Heart right ventricle (tissue), 16 donors: ENCODE measurements at regions not wholly inside any gene's neighbourhood (a gene's known extent, or its start where the extent isn't known, plus 50 kb on each side); places are given as distances from the start of the nearest gene placed in this dataset.
"Not testable (repeated sequence)": the region's sequence is repeated elsewhere in the genome, so short reads cannot be mapped to it uniquely, and the experiment has no call there.

Experiments
- ATAC-seq, 8 donors: fragments of 200-7000 bp; cut with Tn5 transposase; one replicate each; pipeline ENCODE4 v1.9.1; 2020; ENCODE audit warnings: mild to moderate bottlenecking in 8 of 8, moderate library complexity in 8 of 8, moderate number of reproducible peaks in 1 of 8
- DNase-seq, 2 donors: peaks; one replicate each; pipeline ENCODE4 v3.0.0-alpha.2; 2020
- H3K27ac ChIP-seq, 10 donors: fragments of 200-600 bp; sonication (generic) in 2 of 10; one replicate each; pipeline versions ENCODE4 v1.5.0 to v1.8.0; 2020 to 2022; ENCODE audit warnings: mild to moderate bottlenecking in 3 of 10
- H3K27me3 ChIP-seq, 7 donors: fragments of 200-600 bp; one replicate each; pipeline ENCODE4 v1.8.0; 2021 to 2022; ENCODE audit warnings: mild to moderate bottlenecking in 2 of 7
- H3K36me3 ChIP-seq, 9 donors: fragments of 200-600 bp; sonication (generic) in 1 of 9; one replicate each; pipeline versions ENCODE4 v1.5.0 to v1.8.0; 2020 to 2022; ENCODE audit warnings: mild to moderate bottlenecking in 2 of 9
- H3K4me1 ChIP-seq, 9 donors: fragments of 200-600 bp; sonication (generic) in 1 of 9; one replicate each; pipeline versions ENCODE4 v1.5.0 to v1.8.0; 2020 to 2022; ENCODE audit warnings: mild to moderate bottlenecking in 4 of 9
- H3K4me3 ChIP-seq, 10 donors: fragments of 200-600 bp; sonication (generic) in 2 of 10; one replicate each; pipeline versions ENCODE4 v1.5.0 to v1.8.0; 2020 to 2022; ENCODE audit warnings: mild to moderate bottlenecking in 7 of 10, moderate library complexity in 2 of 10
- H3K9me3 ChIP-seq, 11 donors: fragments of 200-600 bp in 10 of 11; sonication (generic) in 2 of 11; one replicate each; pipeline versions ENCODE4 v1.5.0 to v1.8.0; 2013 to 2022; ENCODE audit warnings: mild to moderate bottlenecking in 2 of 11, control low read depth in 1 of 11, moderate library complexity in 1 of 11
- WGBS, 2 donors: extraction: QIAGEN DNeasy Blood & Tissue Kit; methylation state at CpG; one replicate each; pipeline ENCODE4 v1.1.7; 2013; ENCODE audit warnings: inconsistent platforms in 1 of 2; 5-methylcytosine and 5-hydroxymethylcytosine counted together
- intact Hi-C, 10 donors: fragments of 100-400 bp; cut with DNase I; formaldehyde crosslinking; loops; one replicate each; pipeline versions ENCODE4 v1.11.1 to v1.14.2; 2022
- TF ChIP-seq, protein P1 (sequence below), 9 donors: fragments of 200-600 bp; sonication (generic) in 2 of 9; IDR thresholded peaks; one replicate each; pipeline versions ENCODE4 v1.5.0 to v1.8.0; 2021 to 2022; ENCODE audit warnings: antibody characterized with exemption in 9 of 9, mild to moderate bottlenecking in 5 of 9, moderate library complexity in 1 of 9
- donor health status: Arrhythmogenic right ventricular cardiomyopathy.
- donor health status: ischemic (EF 13 %, LVEDD 7.1; RV severe dilation, severe dysfunction).
- donor health status: healthy with polysubstance abuse.
- donor health status: DM: no; HTN: yes; CAD: no.
- donor health status: DM: no; HTN: no; CAD: no.
- donor health status: ischemic (EF 25% LVEDD 6.9; RV normal size, moderate dysfunction).
- donor health status: ischemic (EF 25% LVEDD 5.7; RV mildly dilated, moderate dysfunction).
- donor health status: healthy.
- donor health status: DM: yes; HTN: yes; CAD: no.
- donor health status: Ischemic cardiomyopathy.
- donor health status: ischemic (EF 35%, LVEDD 5.7; RV mildly dilated, moderate dysfunction).
- donor health status: nonischemic (EF 11% LVEDD 7.7; RV severe dilation, severe dysfunction).
- donor health status: DM: yes; HTN: yes; CAD: no.
- donor health status: PGD.
- donor health status: ischemic (EF 29% LVEDD 5.4; RV normal size, mild dysfunction).
- donor health status: nonischemic (EF 23%, LVEDD 6.1; RV moderate dilation, normal function).

DNA sequence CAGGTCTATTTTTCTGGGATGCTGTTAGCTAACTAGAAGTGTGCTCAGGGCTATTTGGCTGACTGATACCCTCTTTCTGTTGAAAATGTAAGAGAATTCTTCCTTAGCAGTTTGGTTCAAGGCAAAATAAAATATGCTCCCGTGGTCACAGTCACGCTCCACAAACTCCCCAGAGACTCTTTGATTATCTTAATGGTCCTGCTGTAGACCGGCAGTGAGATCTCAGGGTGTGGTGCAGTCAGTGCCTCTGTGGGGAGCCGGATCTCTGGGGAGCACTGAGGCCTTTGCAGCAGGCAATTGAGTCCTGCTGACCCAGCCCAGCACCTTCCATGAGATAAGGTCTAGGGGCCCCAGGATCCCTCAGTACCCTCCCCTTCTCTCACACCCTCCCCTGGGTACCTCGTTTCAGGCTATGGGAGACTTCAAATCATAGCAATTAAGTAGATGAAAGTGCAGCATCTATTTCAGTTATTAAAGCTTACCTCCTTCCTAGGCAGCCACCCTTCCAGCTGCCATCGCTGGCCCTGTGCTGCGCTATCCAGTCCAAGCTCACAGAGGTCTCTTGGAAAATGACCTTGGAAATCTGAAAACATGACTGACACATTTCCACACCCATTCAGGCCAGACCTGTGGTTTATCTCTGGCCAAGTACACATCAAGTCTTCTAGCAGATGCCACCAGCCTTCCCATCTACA, 98.1 kb downstream of the SEC16B start:
- Histone ChIP-seq H3K4me3 (no peak overlapping the region), H3K9me3 (peaks cover 0 to 5% (median 0%) of the 10 kb centered on the region in 11 donors), H3K27me3 (peaks cover 0 to 25% (median 8%) of the 10 kb centered on the region in 7 donors), H3K4me1 (no peaks in the 10 kb centered on the region), H3K27ac (no peak overlapping the region), H3K36me3 (no peaks in the 10 kb centered on the region)
- 58 to 59% methylated on average over 7 of the region's 7 CpGs for WGBS, 2 donors
- DNase-seq (no peak), ATAC-seq (no peak)
- TF ChIP-seq, protein P1, sequence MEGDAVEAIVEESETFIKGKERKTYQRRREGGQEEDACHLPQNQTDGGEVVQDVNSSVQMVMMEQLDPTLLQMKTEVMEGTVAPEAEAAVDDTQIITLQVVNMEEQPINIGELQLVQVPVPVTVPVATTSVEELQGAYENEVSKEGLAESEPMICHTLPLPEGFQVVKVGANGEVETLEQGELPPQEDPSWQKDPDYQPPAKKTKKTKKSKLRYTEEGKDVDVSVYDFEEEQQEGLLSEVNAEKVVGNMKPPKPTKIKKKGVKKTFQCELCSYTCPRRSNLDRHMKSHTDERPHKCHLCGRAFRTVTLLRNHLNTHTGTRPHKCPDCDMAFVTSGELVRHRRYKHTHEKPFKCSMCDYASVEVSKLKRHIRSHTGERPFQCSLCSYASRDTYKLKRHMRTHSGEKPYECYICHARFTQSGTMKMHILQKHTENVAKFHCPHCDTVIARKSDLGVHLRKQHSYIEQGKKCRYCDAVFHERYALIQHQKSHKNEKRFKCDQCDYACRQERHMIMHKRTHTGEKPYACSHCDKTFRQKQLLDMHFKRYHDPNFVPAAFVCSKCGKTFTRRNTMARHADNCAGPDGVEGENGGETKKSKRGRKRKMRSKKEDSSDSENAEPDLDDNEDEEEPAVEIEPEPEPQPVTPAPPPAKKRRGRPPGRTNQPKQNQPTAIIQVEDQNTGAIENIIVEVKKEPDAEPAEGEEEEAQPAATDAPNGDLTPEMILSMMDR (IDR thresholded peaks at IDR 0.05), result no peak
- intact Hi-C loops, result no loop called here

GRCh38 chr1:177869586-177869985, 100.3 kb downstream of the SEC16B start:
- no peak overlapping the region for H3K4me3 ChIP-seq
- intact Hi-C loops, result no loop called here
- no peak for ATAC-seq
- H3K36me3 ChIP-seq, result no peaks in the 10 kb centered on the region
- TF ChIP-seq, protein P1 (IDR thresholded peaks at IDR 0.05), result no peak
- H3K27ac ChIP-seq, result no peak overlapping the region
- H3K27me3 ChIP-seq, result peaks cover 0 to 25% (median 4%) of the 10 kb centered on the region in 7 donors
- no peaks in the 10 kb centered on the region for H3K4me1 ChIP-seq
- DNase-seq, result no peak
- WGBS, 2 donors, result 88% methylated on average over 4 of the region's 4 CpGs
- peaks cover 0 to 5% (median 0%) of the 10 kb centered on the region in 11 donors for H3K9me3 ChIP-seq

DNA sequence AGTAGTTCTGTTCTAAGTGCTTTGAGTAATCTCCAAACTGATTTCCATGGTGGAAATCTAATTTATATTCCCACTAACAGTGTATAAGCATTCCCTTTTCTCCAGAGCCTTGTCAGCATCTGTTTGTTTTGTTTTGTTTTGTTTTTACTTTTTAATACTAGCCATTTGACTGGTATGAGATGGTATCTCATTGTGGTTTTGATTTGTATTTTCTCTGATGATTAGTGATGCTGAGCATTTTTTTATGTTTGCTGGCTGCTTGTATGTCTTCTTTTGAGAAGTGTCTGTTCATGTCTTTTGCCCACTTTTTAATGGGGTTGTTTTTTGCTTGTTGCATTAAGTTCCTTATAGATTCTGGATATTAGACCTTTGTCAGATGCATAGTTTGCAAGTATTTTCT, 100.8 kb downstream of the SEC16B start:
- not testable (repeated sequence) for H3K27ac ChIP-seq

GRCh38 chr1:177865807-177866206, 104.1 kb downstream of the SEC16B start:
- H3K27ac ChIP-seq, result no peak overlapping the region
- peaks cover 0 to 5% (median 0%) of the 10 kb centered on the region in 11 donors for H3K9me3 ChIP-seq
- TF ChIP-seq, protein P1 (IDR thresholded peaks at IDR 0.05), result no peak
- intact Hi-C loops, result no loop called here
- WGBS, 2 donors, result 90 to 93% methylated on average over 3 of the region's 3 CpGs
- peaks cover 0 to 5% (median 0%) of the 10 kb centered on the region in 7 donors for H3K27me3 ChIP-seq
- H3K36me3 ChIP-seq, result no peaks in the 10 kb centered on the region
- DNase-seq (no peak), ATAC-seq (no peak)
- H3K4me3 ChIP-seq, result no peak overlapping the region
- H3K4me1 ChIP-seq, result no peaks in the 10 kb centered on the region

More for the DNA sequence above, 100.8 kb downstream of the SEC16B start:
- H3K36me3 ChIP-seq, ATAC-seq, H3K9me3 ChIP-seq, H3K4me3 ChIP-seq, H3K4me1 ChIP-seq, DNase-seq, intact Hi-C loops: not testable (repeated sequence)
- peaks cover 0 to 25% (median 4%) of the 10 kb centered on the region in 7 donors for H3K27me3 ChIP-seq
